Chondrocyte (in vitro differentiated cells): ENCODE measurements at regions not wholly inside any gene's neighbourhood (a gene's known extent, or its start where the extent isn't known, plus 50 kb on each side); places are given as distances from the start of the nearest gene placed in this dataset.

ENCODE experiments used
- DNase-seq: peaks from one replicate; pipeline ENCODE4 v3.0.0; 2021; ENCODE audit warnings: mixed read lengths, low spot score
- H3K27ac Mint-ChIP-seq: one replicate; pipeline ENCODE4 v1.8.0; 2021; ENCODE audit warnings: mild to moderate bottlenecking, moderate library complexity, mixed read lengths; ENCODE audit not compliant: unreplicated experiment
- H3K27me3 Mint-ChIP-seq: 2 replicates; pipeline ENCODE4 v1.8.0; 2021; ENCODE audit warnings: low read depth, mixed read lengths
- H3K36me3 Mint-ChIP-seq: 2 replicates; pipeline ENCODE4 v1.8.0; 2021; ENCODE audit warnings: low read depth, mixed read lengths
- H3K4me1 Mint-ChIP-seq: 2 replicates; pipeline ENCODE4 v1.8.0; 2021; ENCODE audit warnings: low read depth, mild to moderate bottlenecking, mixed read lengths
- H3K4me3 Mint-ChIP-seq: one replicate; pipeline ENCODE4 v1.8.0; 2021; ENCODE audit warnings: mild to moderate bottlenecking, moderate library complexity, mixed read lengths; ENCODE audit not compliant: unreplicated experiment
- H3K9me3 Mint-ChIP-seq: 2 replicates; pipeline ENCODE4 v1.8.0; 2021; ENCODE audit warnings: low read depth, mixed read lengths
- TF ChIP-seq, protein P1 (sequence below): fragments of 200-600 bp; sonication (generic); IDR thresholded peaks from 2 replicates; pipeline ENCODE4 v1.5.0; 2021; ENCODE audit warnings: antibody characterized with exemption, mild to moderate bottlenecking, moderate library complexity

- no peak overlapping the region for H3K27ac Mint-ChIP-seq
- DNase-seq: no peak
Measured at GRCh38 chr3:135802171-135802570, 163.4 kb upstream of the PPP2R3A start.

GRCh38 chr3:135803028-135803692 lies 162.4 kb upstream of the PPP2R3A start:
- DNase-seq: no peak
- Mint-ChIP-seq H3K9me3 (no peaks in the 10 kb centered on the region), H3K27ac (no peak overlapping the region), H3K27me3 (peaks cover 1% of the 10 kb centered on the region), H3K36me3 (no peaks in the 10 kb centered on the region), H3K4me1 (no peaks in the 10 kb centered on the region), H3K4me3 (no peak overlapping the region)
- TF ChIP-seq, protein P1, sequence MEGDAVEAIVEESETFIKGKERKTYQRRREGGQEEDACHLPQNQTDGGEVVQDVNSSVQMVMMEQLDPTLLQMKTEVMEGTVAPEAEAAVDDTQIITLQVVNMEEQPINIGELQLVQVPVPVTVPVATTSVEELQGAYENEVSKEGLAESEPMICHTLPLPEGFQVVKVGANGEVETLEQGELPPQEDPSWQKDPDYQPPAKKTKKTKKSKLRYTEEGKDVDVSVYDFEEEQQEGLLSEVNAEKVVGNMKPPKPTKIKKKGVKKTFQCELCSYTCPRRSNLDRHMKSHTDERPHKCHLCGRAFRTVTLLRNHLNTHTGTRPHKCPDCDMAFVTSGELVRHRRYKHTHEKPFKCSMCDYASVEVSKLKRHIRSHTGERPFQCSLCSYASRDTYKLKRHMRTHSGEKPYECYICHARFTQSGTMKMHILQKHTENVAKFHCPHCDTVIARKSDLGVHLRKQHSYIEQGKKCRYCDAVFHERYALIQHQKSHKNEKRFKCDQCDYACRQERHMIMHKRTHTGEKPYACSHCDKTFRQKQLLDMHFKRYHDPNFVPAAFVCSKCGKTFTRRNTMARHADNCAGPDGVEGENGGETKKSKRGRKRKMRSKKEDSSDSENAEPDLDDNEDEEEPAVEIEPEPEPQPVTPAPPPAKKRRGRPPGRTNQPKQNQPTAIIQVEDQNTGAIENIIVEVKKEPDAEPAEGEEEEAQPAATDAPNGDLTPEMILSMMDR: no peak

More at GRCh38 chr3:135802171-135802570, 163.4 kb upstream of the PPP2R3A start:
- Mint-ChIP-seq H3K36me3 (no peaks in the 10 kb centered on the region), H3K4me3 (no peak overlapping the region), H3K9me3 (no peaks in the 10 kb centered on the region), H3K4me1 (no peaks in the 10 kb centered on the region), H3K27me3 (peaks cover 1% of the 10 kb centered on the region)
- TF ChIP-seq, protein P1: no peak

GRCh38 chr3:135805752-135806151 lies 159.8 kb upstream of the PPP2R3A start:
- TF ChIP-seq, protein P1: no peak
- no peaks in the 10 kb centered on the region for H3K36me3 Mint-ChIP-seq
- H3K9me3 Mint-ChIP-seq: no peaks in the 10 kb centered on the region
- DNase-seq: no peak
- no peak overlapping the region for H3K4me3 Mint-ChIP-seq
- H3K27ac Mint-ChIP-seq: no peak overlapping the region
- peaks cover 9% of the 10 kb centered on the region for H3K27me3 Mint-ChIP-seq
- no peaks in the 10 kb centered on the region for H3K4me1 Mint-ChIP-seq

DNA sequence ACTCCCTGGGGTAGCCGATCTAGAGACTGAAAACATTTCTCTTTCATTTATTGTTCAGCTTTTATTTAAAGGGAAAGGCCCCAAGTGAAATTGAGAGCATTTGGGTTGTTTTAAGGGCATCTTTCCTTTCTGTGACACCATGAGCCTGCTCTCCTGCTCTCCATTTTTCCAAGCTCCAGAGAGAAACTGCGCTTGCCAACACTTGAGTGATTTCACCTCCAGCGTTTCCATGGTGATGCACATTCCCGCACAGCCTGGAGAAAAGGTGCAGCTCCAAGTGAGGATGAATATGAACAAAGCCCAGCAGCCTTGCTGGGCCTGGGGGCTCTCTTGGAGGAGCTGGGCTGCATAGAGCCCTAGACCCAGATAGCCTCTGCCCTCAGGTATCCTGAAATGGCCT lies 159.2 kb upstream of the PPP2R3A start:
- H3K9me3 Mint-ChIP-seq: no peaks in the 10 kb centered on the region
- H3K27me3 Mint-ChIP-seq: peaks cover 11% of the 10 kb centered on the region
- no peak overlapping the region for H3K27ac Mint-ChIP-seq
- no peak for DNase-seq
- H3K4me3 Mint-ChIP-seq: no peak overlapping the region
- TF ChIP-seq, protein P1: no peak
- H3K36me3 Mint-ChIP-seq: no peaks in the 10 kb centered on the region
- H3K4me1 Mint-ChIP-seq: no peaks in the 10 kb centered on the region

DNA sequence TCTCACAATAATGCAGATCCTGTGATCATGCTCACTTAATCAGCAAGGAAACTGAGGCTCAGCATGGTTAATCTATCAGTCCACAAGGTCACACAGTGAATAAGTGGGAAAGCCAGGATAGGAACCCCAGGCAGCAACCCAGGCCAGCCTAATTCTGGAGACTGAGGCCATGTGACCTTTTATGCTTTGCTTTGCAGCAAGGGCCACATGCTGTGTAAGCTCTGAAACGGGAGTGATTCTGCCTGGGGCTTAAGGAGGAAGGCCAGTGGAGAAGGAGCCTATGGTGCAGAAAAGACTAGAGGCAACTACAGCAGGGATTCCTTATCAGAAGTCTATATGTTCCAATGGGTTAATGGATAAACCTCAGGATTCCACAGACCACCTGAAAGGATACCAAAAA lies 157.6 kb upstream of the PPP2R3A start:
- no peak for DNase-seq
- no peak overlapping the region for H3K27ac Mint-ChIP-seq
- H3K36me3 Mint-ChIP-seq: no peaks in the 10 kb centered on the region
- TF ChIP-seq, protein P1: no peak
- H3K4me3 Mint-ChIP-seq: no peak overlapping the region
- no peaks in the 10 kb centered on the region for H3K4me1 Mint-ChIP-seq
- H3K9me3 Mint-ChIP-seq: no peaks in the 10 kb centered on the region
- peaks cover 13% of the 10 kb centered on the region for H3K27me3 Mint-ChIP-seq
